ENCODE measurements at regions not wholly inside any gene's neighbourhood (a gene's known extent, or its start where the extent isn't known, plus 50 kb on each side); places are given as distances from the start of the nearest gene placed in this dataset.
A peak's percentile ranks its signal among the peaks of the same experiment; 100 is the strongest.

GRCh38 chr1:221166559-221167318 is 287.5 kb downstream of the HLX start (continued):
- TF ChIP-seq MLLT1 (IDR thresholded peaks at IDR 0.05): peak; percentile 53
- TF ChIP-seq REST (IDR thresholded peaks at IDR 0.05; ENCODE audit: low read depth, low read length): no peak
- TF ChIP-seq PRDM15 (CRISPR knock-in tag; IDR thresholded peaks at IDR 0.05): no peak
- TF ChIP-seq WRNIP1 (IDR thresholded peaks at IDR 0.05; ENCODE audit: borderline replicate concordance, low read depth, low read length): no peak
- TF ChIP-seq SUPT20H (IDR thresholded peaks at IDR 0.05; ENCODE audit: borderline replicate concordance, control insufficient read depth, low read depth, low read length): no peak
- TF ChIP-seq ZBTB4 (CRISPR knock-in tag; IDR thresholded peaks at IDR 0.05): no peak
- TF ChIP-seq YBX1 (IDR thresholded peaks at IDR 0.05): no peak
- no peak for TF ChIP-seq CREM (IDR thresholded peaks at IDR 0.05; ENCODE audit: low read depth)
- TF ChIP-seq TARDBP (IDR thresholded peaks at IDR 0.05; ENCODE audit: borderline replicate concordance): no peak
- TF ChIP-seq SIX5 (IDR thresholded peaks at IDR 0.05; ENCODE audit: low read depth, low read length, severe bottlenecking): no peak
- TF ChIP-seq, protein P1, sequence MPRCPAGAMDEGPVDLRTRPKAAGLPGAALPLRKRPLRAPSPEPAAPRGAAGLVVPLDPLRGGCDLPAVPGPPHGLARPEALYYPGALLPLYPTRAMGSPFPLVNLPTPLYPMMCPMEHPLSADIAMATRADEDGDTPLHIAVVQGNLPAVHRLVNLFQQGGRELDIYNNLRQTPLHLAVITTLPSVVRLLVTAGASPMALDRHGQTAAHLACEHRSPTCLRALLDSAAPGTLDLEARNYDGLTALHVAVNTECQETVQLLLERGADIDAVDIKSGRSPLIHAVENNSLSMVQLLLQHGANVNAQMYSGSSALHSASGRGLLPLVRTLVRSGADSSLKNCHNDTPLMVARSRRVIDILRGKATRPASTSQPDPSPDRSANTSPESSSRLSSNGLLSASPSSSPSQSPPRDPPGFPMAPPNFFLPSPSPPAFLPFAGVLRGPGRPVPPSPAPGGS (IDR thresholded peaks at IDR 0.05; ENCODE audit: borderline replicate concordance, insufficient read depth, low read depth, low read length, poor library complexity, severe bottlenecking): no peak
- TF ChIP-seq EP300 (IDR thresholded peaks at IDR 0.05; ENCODE audit: borderline replicate concordance in 1 of 2, control insufficient read depth in 1 of 2, low read depth in 2 of 2, low read length in 2 of 2): peak; percentile 63 to 75; a peak in 3 of 4 replicates
- no peak for TF ChIP-seq FOS (IDR thresholded peaks at IDR 0.05; ENCODE audit: borderline replicate concordance, extremely low read depth, insufficient read length)
- no peak for TF ChIP-seq SP1 (IDR thresholded peaks at IDR 0.05; ENCODE audit: low read depth, low read length)
